Esophagus muscularis mucosa (tissue), 4 donors: ENCODE measurements at regions not wholly inside any gene's neighbourhood (a gene's known extent, or its start where the extent isn't known, plus 50 kb on each side); places are given as distances from the start of the nearest gene placed in this dataset.

Source experiments
- CTCF ChIP-seq, 3 experiments: fragments of 200-600 bp in 2 of 3; fragments of 450-650 bp in 1 of 3; sonication (generic) in 2 of 3; IDR thresholded peaks; one replicate each; pipeline ENCODE4 v1.5.1; 2017 to 2019; ENCODE audit warnings: antibody characterized with exemption in 3 of 3, mild to moderate bottlenecking in 2 of 3, moderate library complexity in 1 of 3
- EP300 ChIP-seq: sonication (generic); formaldehyde crosslinking; IDR thresholded peaks from one replicate; pipeline ENCODE4 v1.6.1; 2017; ENCODE audit warnings: antibody characterized with exemption
- POLR2A ChIP-seq: fragments of 450-650 bp; IDR thresholded peaks from one replicate; pipeline ENCODE4 v1.6.1; 2017; ENCODE audit warnings: antibody characterized with exemption, moderate library complexity, mild to moderate bottlenecking, low read depth
- POLR2AphosphoS5 ChIP-seq, 2 donors: sonication (generic); formaldehyde crosslinking; IDR thresholded peaks; one replicate each; pipeline ENCODE4 v1.6.1; 2017; ENCODE audit warnings: antibody characterized with exemption in 2 of 2

DNA sequence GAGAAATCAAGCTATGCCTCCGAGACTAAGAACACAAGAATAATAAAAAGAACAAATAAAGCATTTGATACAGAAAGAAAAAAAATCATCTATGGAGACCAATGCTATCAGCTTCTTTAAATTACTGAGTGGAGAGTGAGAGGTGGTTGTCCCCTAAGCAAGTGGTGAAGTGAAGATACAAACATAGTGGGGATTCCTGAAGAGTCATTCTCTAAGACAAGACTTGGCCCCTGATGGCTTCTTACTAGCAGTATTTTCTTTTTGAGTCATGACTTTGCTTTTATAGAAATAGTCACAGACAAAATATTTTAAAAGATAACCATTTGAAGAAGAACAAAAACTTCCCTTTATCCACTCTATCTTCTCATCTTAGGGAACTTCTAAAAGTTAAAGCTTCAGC is 261.4 kb upstream of the PRDM1 start:
- TF ChIP-seq CTCF (IDR thresholded peaks at IDR 0.05) (no peak), POLR2A (no peak), POLR2AphosphoS5 (IDR thresholded peaks at IDR 0.05) (no peak), EP300 (no peak)
